GM12878 (cell line): ENCODE measurements at regions not wholly inside any gene's neighbourhood (a gene's known extent, or its start where the extent isn't known, plus 50 kb on each side); places are given as distances from the start of the nearest gene placed in this dataset.

Source experiments
- ATAC-seq: fragments of 200-7000 bp; cut with Tn5 transposase; 3 replicates; pipeline ENCODE4 v1.9.1; 2020; ENCODE audit warnings: mild to moderate bottlenecking, moderate library complexity
- BruUV-seq: library from RNA; stranded (reverse); fragments of 400-500 nt; replicated peaks from 2 replicates; lab custom pipeline; 2021; lab: Mats Ljungman, UMichigan
- CTCF ChIA-PET: fragments of 300-600 bp; sonication (Branson Sonifier 250); formaldehyde crosslinking; extraction: SDS; loops from one replicate; lab custom pipeline; 2021; ENCODE audit warnings: inconsistent platforms; lab: Yijun Ruan, JAX
- POLR2A ChIA-PET: fragments of 350-600 bp; formaldehyde crosslinking; extraction: SDS; loops from one replicate; lab custom pipeline; 2021; ENCODE audit warnings: inconsistent platforms; lab: Charles Lee
- RAD21 ChIA-PET: fragments of 300-600 bp; sonication (Branson Sonifier 250); formaldehyde crosslinking; loops from one replicate; lab custom pipeline; 2023; ENCODE audit warnings: antibody characterized with exemption; ENCODE audit not compliant: unreplicated experiment; lab: Charles Lee
- SMC1A ChIA-PET: fragments of 300-600 bp; sonication (Branson Sonifier 250); formaldehyde crosslinking; loops from one replicate; lab custom pipeline; 2023; ENCODE audit not compliant: unreplicated experiment, uncharacterized antibody; lab: Charles Lee
- DNase-seq: peaks from one replicate; pipeline ENCODE4 v3.0.0-alpha.2; 2011; ENCODE audit warnings: low read depth, low spot score
- FAIRE-seq: peaks from 3 replicates; lab custom pipeline; 2011; peaks lifted over from hg19 to GRCh38; lab: Jason Lieb, UNC
- H2AFZ ChIP-seq: 2 replicates; pipeline ENCODE4 v1.6.0; 2011; ENCODE audit warnings: low read depth, low read length, control low read depth; ENCODE audit not compliant: control insufficient read depth
- H3K27ac ChIP-seq: 2 replicates; pipeline ENCODE4 v1.5.1; 2011; ENCODE audit warnings: control low read depth; ENCODE audit not compliant: control insufficient read depth, insufficient read depth
- H3K27me3 ChIP-seq, 2 experiments: replicated peaks in 1 of 2; 2 replicates each; pipeline versions ENCODE4 v1.6.0 to v1.6.1; 2011; ENCODE audit warnings: low read length in 1 of 2; ENCODE audit not compliant: control insufficient read depth in 2 of 2, insufficient read depth in 2 of 2
- H3K36me3 ChIP-seq, 2 experiments: 2 replicates each; pipeline ENCODE4 v1.5.1; 2011; ENCODE audit warnings: low read length in 1 of 2; ENCODE audit not compliant: control insufficient read depth in 2 of 2, insufficient read depth in 2 of 2
- H3K4me1 ChIP-seq: 2 replicates; pipeline ENCODE4 v1.6.1; 2011; ENCODE audit warnings: mild to moderate bottlenecking, low read length, moderate library complexity, mixed read lengths; ENCODE audit not compliant: control insufficient read depth, insufficient read depth
- H3K4me2 ChIP-seq: 2 replicates; pipeline ENCODE4 v1.6.0; 2011; ENCODE audit warnings: control low read depth; ENCODE audit not compliant: control insufficient read depth, insufficient read depth
- H3K4me3 ChIP-seq: fragments of 200-600 bp; sonication (generic); 2 replicates; pipeline ENCODE4 v1.5.1; 2016
- H3K79me2 ChIP-seq: 2 replicates; pipeline ENCODE4 v1.6.0; 2011; ENCODE audit warnings: low read length; ENCODE audit not compliant: control insufficient read depth, insufficient read depth
- H3K9ac ChIP-seq: 2 replicates; pipeline ENCODE4 v1.8.0; 2011; ENCODE audit warnings: low read length, control low read depth, mixed read lengths; ENCODE audit not compliant: control insufficient read depth, insufficient read depth
- H3K9me3 ChIP-seq: replicated peaks from 3 replicates; pipeline ENCODE4 v1.5.1; 2011; ENCODE audit warnings: mild to moderate bottlenecking, low read length; ENCODE audit not compliant: control insufficient read depth, insufficient read depth
- H4K20me1 ChIP-seq: 2 replicates; pipeline ENCODE4 v1.6.0; 2011; ENCODE audit not compliant: control insufficient read depth, insufficient read depth
- CEBPB ChIP-seq, 2 experiments: fragments of 150-350 bp in 1 of 2; IDR thresholded peaks; 2 replicates each; pipeline ENCODE4 v1.6.1; 2012 to 2014; ENCODE audit warnings: low read depth in 2 of 2, low read length in 2 of 2, borderline replicate concordance in 1 of 2, inconsistent platforms in 1 of 2
- HDAC6 ChIP-seq: fragments of 200-600 bp; sonication (generic); IDR thresholded peaks from one replicate; pipeline ENCODE4 v1.8.0; 2017; ENCODE audit warnings: antibody characterized with exemption; ENCODE audit not compliant: unreplicated experiment
- NFYA ChIP-seq: IDR thresholded peaks from 2 replicates; pipeline ENCODE4 v1.6.1; 2011; ENCODE audit warnings: low read depth, mild to moderate bottlenecking, low read length, improper control_type of control experiment, borderline replicate concordance
- NR2F1 ChIP-seq: fragments of 450-650 bp; conservative IDR thresholded peaks from 2 replicates; pipeline ENCODE4 v1.6.1; 2017; ENCODE audit warnings: mild to moderate bottlenecking
- PAX5 ChIP-seq: IDR thresholded peaks from 2 replicates; pipeline ENCODE4 v1.6.1; 2011; ENCODE audit warnings: low read depth, low read length, borderline replicate concordance
- SIN3A ChIP-seq: IDR thresholded peaks from 2 replicates; pipeline ENCODE4 v1.6.1; 2012; ENCODE audit warnings: low read depth, low read length, improper control_type of control experiment
- SREBF2 ChIP-seq: IDR thresholded peaks from 2 replicates; pipeline ENCODE4 v1.6.1; 2012; ENCODE audit warnings: mild to moderate bottlenecking, low read length
- SUZ12 ChIP-seq: fragments of 200-600 bp; sonication (generic); IDR thresholded peaks from one replicate; pipeline ENCODE4 v1.6.1; 2018; ENCODE audit warnings: antibody characterized with exemption, mild to moderate bottlenecking; ENCODE audit not compliant: unreplicated experiment
- TCF3 ChIP-seq: IDR thresholded peaks from 2 replicates; pipeline ENCODE4 v1.6.1; 2012; ENCODE audit warnings: low read depth, mild to moderate bottlenecking, low read length, borderline replicate concordance; ENCODE audit not compliant: insufficient read depth
- TCF7 ChIP-seq: IDR thresholded peaks from 2 replicates; pipeline ENCODE4 v1.6.1; 2014; ENCODE audit warnings: antibody characterized with exemption, borderline replicate concordance
- ZBED1 ChIP-seq: IDR thresholded peaks from 2 replicates; pipeline ENCODE4 v1.6.1; 2016; ENCODE audit warnings: borderline replicate concordance
- ZNF24 ChIP-seq: fragments of 450-650 bp; IDR thresholded peaks from 2 replicates; pipeline ENCODE4 v1.6.1; 2017; ENCODE audit warnings: antibody characterized with exemption, mild to moderate bottlenecking
- WGBS: methylation state at CpG from one replicate; pipeline ENCODE4 v1.1.6; 2016; ENCODE audit warnings: low lambda C conversion rate; ENCODE audit not compliant: insufficient replicate concordance, insufficient coverage; ENCODE audit errors: missing lambda C conversion rate; 5-methylcytosine and 5-hydroxymethylcytosine counted together
- in situ Hi-C: fragments of 300-500 bp; cut with MboI; formaldehyde crosslinking; loops from 9 replicates; pipeline ENCODE4 v1.14.3; 2018; ENCODE audit warnings: mixed read lengths
- intact Hi-C: fragments of 100-400 bp; cut with micrococcal nuclease; formaldehyde crosslinking; loops from one replicate; pipeline ENCODE4 v1.14.2; 2022; ENCODE audit not compliant: unreplicated experiment

- H3K9ac ChIP-seq, result no peak overlapping the region
- peaks cover 14% of the 10 kb centered on the region for H3K9me3 ChIP-seq
- ATAC-seq (no peak), DNase-seq (no peak), FAIRE-seq (no peak)
- POLR2A ChIA-PET, result no interaction called here
- no peak overlapping the region for H3K4me3 ChIP-seq
- H3K27ac ChIP-seq, result no peak overlapping the region
- no peaks in the 10 kb centered on the region for H3K79me2 ChIP-seq
- no TSS peak for BruUV-seq
- intact Hi-C loops (no loop called here), in situ Hi-C loops (no loop called here)
- no peaks in the 10 kb centered on the region for H3K36me3 ChIP-seq
- H4K20me1 ChIP-seq, result no peaks in the 10 kb centered on the region
- H2AFZ ChIP-seq, result no peak overlapping the region
- TF ChIP-seq CEBPB (IDR thresholded peaks at IDR 0.05; ENCODE audit: borderline replicate concordance in 1 of 2, low read depth in 2 of 2, low read length in 2 of 2) (no peak), TCF7 (no peak), ZBED1 (no peak), TCF3 (no peak), SREBF2 (no peak), SIN3A (no peak)
- no peaks in the 10 kb centered on the region for H3K27me3 ChIP-seq
- H3K4me1 ChIP-seq, result peaks cover 26% of the 10 kb centered on the region
- no peak overlapping the region for H3K4me2 ChIP-seq
- RAD21 ChIA-PET, result interaction anchor here (3.3 kb wide), 1 partner anchor 29 kb away, joined by 11 read pairs; no protein-coding TSS in a partner anchor
- CTCF ChIA-PET, result no interaction called here
- 77% methylated on average over 3 of the region's 3 CpGs for WGBS
- SMC1A ChIA-PET, result interaction anchor here (1.4 kb wide), 1 partner anchor 107 kb away, joined by 3 read pairs; no protein-coding TSS in a partner anchor
Measured at GRCh38 chr18:63046375-63046774, 273.2 kb downstream of the BCL2 start.

GRCh38 chr18:63043516-63043915, 276.1 kb downstream of the BCL2 start:
- CTCF ChIA-PET, result interaction anchor here (0.6 to 1.7 kb wide), 4 partner anchors 10 to 156 kb away, joined by 3 to 5 read pairs (median 3); no protein-coding TSS in a partner anchor
- BruUV-seq, result no TSS peak

More at GRCh38 chr18:63043516-63043915, 276.1 kb downstream of the BCL2 start:
- H3K9ac ChIP-seq, result no peak overlapping the region
- no peak for DNase-seq
- H3K4me1 ChIP-seq, result peaks cover 36% of the 10 kb centered on the region
- no peaks in the 10 kb centered on the region for H3K79me2 ChIP-seq
- TF ChIP-seq SUZ12 (no peak), PAX5 (no peak), NR2F1 (no peak), HDAC6 (no peak), NFYA (no peak), ZNF24 (0 out of 2 replicates have a peak, but pooled peaks have one; percentile 23)
- ATAC-seq, result no peak
- H4K20me1 ChIP-seq, result no peaks in the 10 kb centered on the region
- ChIA-PET SMC1A (interaction anchor here (1.1 to 3.7 kb wide), 5 partner anchors 8 to 116 kb away, joined by 3 to 25 read pairs (median 6); no protein-coding TSS in a partner anchor), RAD21 (interaction anchor here (1.6 to 3.3 kb wide), 2 partner anchors 14 to 26 kb away, joined by 5 to 11 read pairs; no protein-coding TSS in a partner anchor), POLR2A (interaction anchor here (1.1 to 1.3 kb wide), 2 partner anchors 9 to 12 kb away, joined by 3 to 6 read pairs; no protein-coding TSS in a partner anchor)
- peaks cover 14% of the 10 kb centered on the region for H3K9me3 ChIP-seq
- in situ Hi-C loops (no loop called here), intact Hi-C loops (no loop called here)
- 88% methylated on average over 5 of the region's 5 CpGs for WGBS
- H3K27me3 ChIP-seq, result no peaks in the 10 kb centered on the region
- no peak overlapping the region for H3K4me2 ChIP-seq
- FAIRE-seq, result no peak
- H3K27ac ChIP-seq, result no peak overlapping the region
- H2AFZ ChIP-seq, result no peak overlapping the region
- H3K36me3 ChIP-seq, result no peaks in the 10 kb centered on the region
- H3K4me3 ChIP-seq, result no peak overlapping the region
